H9 (cell line): ENCODE measurements at regions not wholly inside any gene's neighbourhood (a gene's known extent, or its start where the extent isn't known, plus 50 kb on each side); places are given as distances from the start of the nearest gene placed in this dataset.

ENCODE experiments used
- DNase-seq: peaks from one replicate; pipeline ENCODE4 v3.0.0-alpha.2; 2017
- H2AFZ ChIP-seq: one replicate; pipeline ENCODE4 v1.6.1; 2013; ENCODE audit warnings: mild to moderate bottlenecking, low read length, control low read depth, moderate library complexity
- H2AK5ac ChIP-seq: 2 replicates; pipeline ENCODE4 v1.6.1; 2013; ENCODE audit warnings: low read length, control low read depth, mixed read lengths; ENCODE audit not compliant: insufficient read length
- H2BK120ac ChIP-seq: one replicate; pipeline ENCODE4 v1.6.1; 2013; ENCODE audit warnings: low read depth, mild to moderate bottlenecking, low read length, control low read depth, inconsistent platforms; ENCODE audit not compliant: poor library complexity, severe bottlenecking
- H2BK12ac ChIP-seq: 2 replicates; pipeline ENCODE4 v1.6.1; 2013; ENCODE audit warnings: low read length, control low read depth, mixed read lengths, low read depth; ENCODE audit not compliant: insufficient read length
- H2BK15ac ChIP-seq: 2 replicates; pipeline ENCODE4 v1.6.1; 2013; ENCODE audit warnings: low read depth, low read length, control low read depth
- H2BK20ac ChIP-seq: one replicate; pipeline ENCODE4 v1.6.1; 2013; ENCODE audit warnings: low read depth, mild to moderate bottlenecking, low read length, control low read depth, inconsistent platforms; ENCODE audit not compliant: poor library complexity, severe bottlenecking
- H2BK5ac ChIP-seq: 2 replicates; pipeline ENCODE4 v1.6.1; 2013; ENCODE audit warnings: low read length, control low read depth, mixed read lengths; ENCODE audit not compliant: insufficient read length
- H3K14ac ChIP-seq: 2 replicates; pipeline ENCODE4 v1.6.1; 2013; ENCODE audit warnings: low read length, control low read depth; ENCODE audit not compliant: insufficient read depth
- H3K18ac ChIP-seq: 2 replicates; pipeline ENCODE4 v1.6.1; 2013; ENCODE audit warnings: low read depth, mild to moderate bottlenecking, mixed read lengths, low read length, control low read depth; ENCODE audit not compliant: insufficient read length
- H3K23ac ChIP-seq: 2 replicates; pipeline ENCODE4 v1.6.1; 2013; ENCODE audit warnings: low read length, control low read depth, mixed read lengths, low read depth; ENCODE audit not compliant: insufficient read length
- H3K23me2 ChIP-seq: 2 replicates; pipeline ENCODE4 v1.6.1; 2013; ENCODE audit warnings: low read depth, mild to moderate bottlenecking, mixed read lengths, low read length, control low read depth; ENCODE audit not compliant: insufficient read length, poor library complexity, severe bottlenecking
- H3K27ac ChIP-seq: 2 replicates; pipeline ENCODE4 v1.5.1; 2013; ENCODE audit warnings: low read length, control low read depth, mixed read lengths, low read depth; ENCODE audit not compliant: insufficient read length
- H3K27me3 ChIP-seq: 2 replicates; pipeline ENCODE4 v1.6.1; 2013; ENCODE audit warnings: low read length, control low read depth, inconsistent platforms; ENCODE audit not compliant: insufficient read depth
- H3K4ac ChIP-seq: 2 replicates; pipeline ENCODE4 v1.6.1; 2013; ENCODE audit warnings: low read depth, mild to moderate bottlenecking, control low read depth, inconsistent platforms, low read length, moderate library complexity
- H3K4me1 ChIP-seq: 2 replicates; pipeline ENCODE4 v1.6.1; 2013; ENCODE audit warnings: low read length, control low read depth, inconsistent platforms; ENCODE audit not compliant: insufficient read depth
- H3K4me2 ChIP-seq: 2 replicates; pipeline ENCODE4 v1.6.1; 2013; ENCODE audit warnings: low read length, control low read depth, mixed read lengths; ENCODE audit not compliant: insufficient read length, insufficient read depth
- H3K56ac ChIP-seq: 2 replicates; pipeline ENCODE4 v1.6.1; 2013; ENCODE audit warnings: low read depth, mild to moderate bottlenecking, mixed read lengths, low read length, control low read depth; ENCODE audit not compliant: insufficient read length
- H3K79me1 ChIP-seq: 2 replicates; pipeline ENCODE4 v1.6.1; 2013; ENCODE audit warnings: low read depth, mild to moderate bottlenecking, moderate library complexity, low read length, control low read depth, inconsistent platforms; ENCODE audit not compliant: insufficient read depth, poor library complexity, severe bottlenecking
- H3K79me2 ChIP-seq: 2 replicates; pipeline ENCODE4 v1.6.1; 2013; ENCODE audit warnings: low read length, control low read depth, inconsistent platforms; ENCODE audit not compliant: insufficient read depth
- H3K9ac ChIP-seq: 2 replicates; pipeline ENCODE4 v1.6.1; 2013; ENCODE audit warnings: low read length, control low read depth, mixed read lengths; ENCODE audit not compliant: insufficient read length; ENCODE audit errors: extremely low read depth
- H3K9me3 ChIP-seq: one replicate; pipeline ENCODE4 v1.6.1; 2013; ENCODE audit warnings: low read depth, low read length, inconsistent platforms; ENCODE audit not compliant: control insufficient read depth
- H3T11ph ChIP-seq: one replicate; pipeline ENCODE4 v1.6.1; 2013; ENCODE audit warnings: mild to moderate bottlenecking, low read length, control low read depth, inconsistent platforms
- H4K20me1 ChIP-seq: one replicate; pipeline ENCODE4 v1.6.1; 2013; ENCODE audit not compliant: control insufficient read depth, insufficient read length, insufficient read depth
- H4K5ac ChIP-seq: 2 replicates; pipeline ENCODE4 v1.6.1; 2013; ENCODE audit warnings: low read depth, mild to moderate bottlenecking, mixed read lengths, low read length, control low read depth; ENCODE audit not compliant: insufficient read length
- H4K8ac ChIP-seq: replicated peaks from 2 replicates; pipeline ENCODE4 v1.6.1; 2013; ENCODE audit warnings: low read length, control low read depth, mixed read lengths, low read depth; ENCODE audit not compliant: insufficient read length
- H4K91ac ChIP-seq: 2 replicates; pipeline ENCODE4 v1.6.1; 2013; ENCODE audit warnings: low read depth, mild to moderate bottlenecking, moderate library complexity, mixed read lengths, low read length, control low read depth; ENCODE audit not compliant: insufficient read length
- H3K27ac Mint-ChIP-seq, 3 experiments: 2 replicates in 2 of 3; 3 replicates in 1 of 3; pipeline ENCODE4 v1.8.0; 2020 to 2021; ENCODE audit warnings: mixed read lengths in 3 of 3, mild to moderate bottlenecking in 1 of 3, moderate library complexity in 1 of 3
- H3K27me3 Mint-ChIP-seq: 2 replicates; pipeline ENCODE4 v1.8.0; 2021; ENCODE audit warnings: low read depth, mild to moderate bottlenecking, moderate library complexity, mixed read lengths
- H3K36me3 Mint-ChIP-seq, 3 experiments: 2 replicates in 2 of 3; 3 replicates in 1 of 3; pipeline ENCODE4 v1.8.0; 2020 to 2021; ENCODE audit warnings: low read depth in 3 of 3, mixed read lengths in 3 of 3; ENCODE audit not compliant: insufficient read depth in 1 of 3
- H3K4me1 Mint-ChIP-seq, 2 experiments: 2 replicates each; pipeline ENCODE4 v1.8.0; 2020; ENCODE audit warnings: mixed read lengths in 2 of 2
- H3K4me3 Mint-ChIP-seq, 2 experiments: 2 replicates in 1 of 2; 3 replicates in 1 of 2; pipeline ENCODE4 v1.8.0; 2020 to 2021; ENCODE audit warnings: mild to moderate bottlenecking in 2 of 2, mixed read lengths in 2 of 2, moderate library complexity in 1 of 2
- H3K9me3 Mint-ChIP-seq, 2 experiments: 2 replicates in 1 of 2; 3 replicates in 1 of 2; pipeline ENCODE4 v1.8.0; 2020; ENCODE audit warnings: mild to moderate bottlenecking in 2 of 2, mixed read lengths in 2 of 2, moderate library complexity in 1 of 2
- WGBS: extraction: QIAGEN DNeasy Blood & Tissue Kit; methylation state at CpG from one replicate; pipeline ENCODE4 v1.1.7; 2013; ENCODE audit warnings: missing lambda C conversion rate, low lambda C conversion rate, mixed read lengths; ENCODE audit not compliant: insufficient read length; ENCODE audit errors: extremely low coverage; 5-methylcytosine and 5-hydroxymethylcytosine counted together
- TF ChIP-seq, protein P1 (sequence below): fragments of 200-600 bp; sonication (generic); conservative IDR thresholded peaks from 3 replicates; pipeline ENCODE4 v1.8.0; 2021; ENCODE audit warnings: antibody characterized with exemption, mild to moderate bottlenecking

DNA sequence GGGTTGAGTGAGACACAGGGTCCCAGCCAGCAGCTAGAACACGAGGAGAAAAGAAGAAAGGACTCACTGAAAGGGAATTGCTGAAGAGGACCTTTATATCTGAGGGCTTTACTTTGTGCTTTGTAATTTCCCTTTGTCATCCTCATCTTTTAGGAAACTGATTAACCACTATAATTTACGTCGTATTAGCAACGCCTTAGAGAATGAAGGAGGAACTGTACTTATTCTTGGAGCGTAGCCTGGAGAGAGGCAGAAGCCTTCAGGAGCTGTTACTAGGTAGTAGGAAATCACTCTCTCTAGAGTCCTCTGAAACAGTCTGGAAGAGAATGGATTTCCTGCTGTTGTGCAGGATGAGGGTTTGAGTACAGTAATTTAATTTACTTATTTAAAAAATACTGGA, 101.0 kb upstream of the STEAP1B start:
- H2AFZ ChIP-seq, result no peak overlapping the region
- Mint-ChIP-seq H3K4me1 (peaks cover 15 to 17% of the 10 kb centered on the region in 2 experiments), H3K9me3 (no peaks in the 10 kb centered on the region), H3K27me3 (no peaks in the 10 kb centered on the region), H3K4me3 (no peak overlapping the region), H3K27ac (0 out of 7 replicates have a peak overlapping the region, but pooled peaks of 1 of the 3 experiments have one; percentile 14), H3K36me3 (no peaks in the 10 kb centered on the region; a peak in 1 of 7 replicates)
- H3K79me2 ChIP-seq, result no peaks in the 10 kb centered on the region
- H3K9me3 ChIP-seq, result no peaks in the 10 kb centered on the region
- H3T11ph ChIP-seq, result no peak overlapping the region
- no peak overlapping the region for H3K56ac ChIP-seq
- H3K9ac ChIP-seq, result no peak overlapping the region
- no peaks in the 10 kb centered on the region for H3K23me2 ChIP-seq
- no CpG with 5 or more reads among the region's 5 CpGs for WGBS
- no peak overlapping the region for H3K4me2 ChIP-seq
- H2BK5ac ChIP-seq, result no peak overlapping the region
- no peak overlapping the region for H3K18ac ChIP-seq
- TF ChIP-seq, protein P1, sequence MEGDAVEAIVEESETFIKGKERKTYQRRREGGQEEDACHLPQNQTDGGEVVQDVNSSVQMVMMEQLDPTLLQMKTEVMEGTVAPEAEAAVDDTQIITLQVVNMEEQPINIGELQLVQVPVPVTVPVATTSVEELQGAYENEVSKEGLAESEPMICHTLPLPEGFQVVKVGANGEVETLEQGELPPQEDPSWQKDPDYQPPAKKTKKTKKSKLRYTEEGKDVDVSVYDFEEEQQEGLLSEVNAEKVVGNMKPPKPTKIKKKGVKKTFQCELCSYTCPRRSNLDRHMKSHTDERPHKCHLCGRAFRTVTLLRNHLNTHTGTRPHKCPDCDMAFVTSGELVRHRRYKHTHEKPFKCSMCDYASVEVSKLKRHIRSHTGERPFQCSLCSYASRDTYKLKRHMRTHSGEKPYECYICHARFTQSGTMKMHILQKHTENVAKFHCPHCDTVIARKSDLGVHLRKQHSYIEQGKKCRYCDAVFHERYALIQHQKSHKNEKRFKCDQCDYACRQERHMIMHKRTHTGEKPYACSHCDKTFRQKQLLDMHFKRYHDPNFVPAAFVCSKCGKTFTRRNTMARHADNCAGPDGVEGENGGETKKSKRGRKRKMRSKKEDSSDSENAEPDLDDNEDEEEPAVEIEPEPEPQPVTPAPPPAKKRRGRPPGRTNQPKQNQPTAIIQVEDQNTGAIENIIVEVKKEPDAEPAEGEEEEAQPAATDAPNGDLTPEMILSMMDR, result no peak
- no peak overlapping the region for H4K8ac ChIP-seq
- no peak overlapping the region for H3K14ac ChIP-seq
- no peak overlapping the region for H2BK20ac ChIP-seq
- H3K27me3 ChIP-seq, result no peaks in the 10 kb centered on the region
- H3K23ac ChIP-seq, result no peak overlapping the region
- H4K20me1 ChIP-seq, result no peaks in the 10 kb centered on the region
- no peak overlapping the region for H2BK120ac ChIP-seq
- no peaks in the 10 kb centered on the region for H3K79me1 ChIP-seq
- H2BK12ac ChIP-seq, result no peak overlapping the region
- no peak overlapping the region for H3K27ac ChIP-seq
- no peak overlapping the region for H2AK5ac ChIP-seq
- no peak overlapping the region for H3K4ac ChIP-seq
- no peak overlapping the region for H4K91ac ChIP-seq
- no peaks in the 10 kb centered on the region for H3K4me1 ChIP-seq
- DNase-seq, result no peak
- H4K5ac ChIP-seq, result no peak overlapping the region
- H2BK15ac ChIP-seq, result no peak overlapping the region
